ENCODE measurements at regions not wholly inside any gene's neighbourhood (a gene's known extent, or its start where the extent isn't known, plus 50 kb on each side); places are given as distances from the start of the nearest gene placed in this dataset.
A peak's percentile ranks its signal among the peaks of the same experiment; 100 is the strongest.

DNA sequence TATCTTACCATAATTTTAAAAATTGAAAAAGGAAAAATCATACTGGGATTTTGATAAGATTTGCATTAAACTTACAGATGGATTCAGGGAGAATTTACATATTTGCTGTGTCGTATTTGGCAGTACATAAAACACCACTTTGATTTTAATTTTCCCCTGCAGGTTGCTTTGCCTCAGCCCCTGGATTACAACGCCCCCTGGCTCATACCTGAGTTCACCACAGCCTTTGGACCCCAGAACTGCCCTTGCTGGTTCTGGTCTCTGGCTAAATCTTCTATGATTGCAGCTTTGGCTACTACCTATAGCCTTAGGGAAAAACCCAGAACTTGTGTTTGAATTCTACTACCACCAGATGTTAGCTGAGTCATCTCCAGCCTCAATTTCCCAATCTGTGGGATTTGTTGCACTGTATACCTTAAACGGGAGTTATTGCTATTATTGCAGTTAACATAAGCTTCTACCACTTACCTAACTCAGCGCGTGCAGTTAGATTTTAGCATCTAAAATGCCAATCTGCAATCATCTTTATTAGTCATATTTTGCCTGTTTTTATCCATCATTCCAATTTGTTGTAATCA, 315.7 kb upstream of the GADL1 start:
- Mint-ChIP-seq H3K27me3 (ENCODE audit: low read depth) (peaks cover 3% of the 10 kb centered on the region), H3K9me3 (peaks cover 12% of the 10 kb centered on the region), H3K4me1 (peaks cover 13% of the 10 kb centered on the region), H3K36me3 (no peaks in the 10 kb centered on the region), H3K4me3 (no peak overlapping the region), H3K27ac (no peak overlapping the region)
- TF ChIP-seq, protein P1, sequence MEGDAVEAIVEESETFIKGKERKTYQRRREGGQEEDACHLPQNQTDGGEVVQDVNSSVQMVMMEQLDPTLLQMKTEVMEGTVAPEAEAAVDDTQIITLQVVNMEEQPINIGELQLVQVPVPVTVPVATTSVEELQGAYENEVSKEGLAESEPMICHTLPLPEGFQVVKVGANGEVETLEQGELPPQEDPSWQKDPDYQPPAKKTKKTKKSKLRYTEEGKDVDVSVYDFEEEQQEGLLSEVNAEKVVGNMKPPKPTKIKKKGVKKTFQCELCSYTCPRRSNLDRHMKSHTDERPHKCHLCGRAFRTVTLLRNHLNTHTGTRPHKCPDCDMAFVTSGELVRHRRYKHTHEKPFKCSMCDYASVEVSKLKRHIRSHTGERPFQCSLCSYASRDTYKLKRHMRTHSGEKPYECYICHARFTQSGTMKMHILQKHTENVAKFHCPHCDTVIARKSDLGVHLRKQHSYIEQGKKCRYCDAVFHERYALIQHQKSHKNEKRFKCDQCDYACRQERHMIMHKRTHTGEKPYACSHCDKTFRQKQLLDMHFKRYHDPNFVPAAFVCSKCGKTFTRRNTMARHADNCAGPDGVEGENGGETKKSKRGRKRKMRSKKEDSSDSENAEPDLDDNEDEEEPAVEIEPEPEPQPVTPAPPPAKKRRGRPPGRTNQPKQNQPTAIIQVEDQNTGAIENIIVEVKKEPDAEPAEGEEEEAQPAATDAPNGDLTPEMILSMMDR (IDR thresholded peaks at IDR 0.05; ENCODE audit: unreplicated experiment) = no peak
- DNase-seq (ENCODE audit: low spot score in 2 of 2, unreplicated experiment in 2 of 2) = no peak

DNA sequence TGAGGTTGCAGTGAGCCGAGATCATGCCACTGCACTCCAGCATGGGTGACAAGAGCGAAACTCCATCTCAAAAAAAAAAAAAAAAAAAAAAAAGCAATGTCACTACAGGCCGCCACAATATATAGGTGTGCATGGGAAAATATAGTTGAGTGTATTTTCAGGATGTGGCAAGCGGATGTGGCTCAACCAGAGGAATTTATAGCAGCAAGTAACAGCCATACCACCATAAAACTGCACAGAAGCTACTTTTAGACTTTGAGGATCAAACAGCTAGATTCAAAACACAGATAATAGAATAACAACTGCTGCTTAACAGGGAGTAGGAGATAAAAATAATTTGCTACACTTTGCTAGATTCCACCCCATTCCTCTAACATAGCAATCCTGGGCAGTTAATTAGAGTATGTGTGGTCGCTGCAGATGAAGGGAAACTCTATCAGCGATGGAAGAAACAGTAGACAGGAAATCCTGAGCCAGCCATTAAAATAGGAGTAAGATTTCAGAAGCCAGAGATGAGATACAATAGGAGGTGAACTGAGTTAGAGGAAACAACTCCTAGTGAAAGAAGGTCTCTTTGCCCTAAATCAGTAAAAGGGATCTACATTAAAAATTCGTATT, 318.7 kb upstream of the STT3B start:
- H3K36me3 Mint-ChIP-seq = no peaks in the 10 kb centered on the region
- DNase-seq (ENCODE audit: low spot score in 2 of 2, unreplicated experiment in 2 of 2) = no peak
- H3K4me3 Mint-ChIP-seq = no peak overlapping the region
- H3K27ac Mint-ChIP-seq = no peak overlapping the region
- peaks cover 37% of the 10 kb centered on the region for H3K4me1 Mint-ChIP-seq
- peaks cover 5% of the 10 kb centered on the region for H3K27me3 Mint-ChIP-seq (ENCODE audit: low read depth)
- TF ChIP-seq, protein P1 (IDR thresholded peaks at IDR 0.05; ENCODE audit: unreplicated experiment) = no peak
- H3K9me3 Mint-ChIP-seq = peaks cover 6% of the 10 kb centered on the region

DNA sequence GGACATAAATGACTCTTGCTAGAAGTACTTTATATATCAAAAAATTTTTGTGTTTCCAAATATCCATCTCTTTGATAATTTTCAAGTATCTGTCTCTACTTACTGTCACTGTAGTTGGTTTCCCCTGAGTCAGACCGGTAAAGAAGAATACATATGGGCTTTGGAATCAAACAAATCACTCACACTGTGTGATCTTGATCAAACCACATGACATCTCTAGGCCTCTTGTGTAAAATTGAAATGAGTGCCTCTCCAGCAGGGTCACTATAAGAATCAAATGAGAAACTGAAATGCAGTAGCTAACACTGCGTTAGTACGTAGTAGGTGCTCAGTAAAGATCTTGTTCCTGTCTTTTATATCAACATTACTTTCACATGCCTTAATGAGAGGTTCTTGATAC, 314.6 kb upstream of the STT3B start:
- Mint-ChIP-seq H3K4me1 (peaks cover 51% of the 10 kb centered on the region), H3K27ac (no peak overlapping the region), H3K27me3 (ENCODE audit: low read depth) (peaks cover 2% of the 10 kb centered on the region), H3K4me3 (no peak overlapping the region), H3K9me3 (peaks cover 4% of the 10 kb centered on the region), H3K36me3 (no peaks in the 10 kb centered on the region)
- TF ChIP-seq, protein P1 (IDR thresholded peaks at IDR 0.05; ENCODE audit: unreplicated experiment) = no peak
- DNase-seq (ENCODE audit: low spot score in 2 of 2, unreplicated experiment in 2 of 2) = no peak

DNA sequence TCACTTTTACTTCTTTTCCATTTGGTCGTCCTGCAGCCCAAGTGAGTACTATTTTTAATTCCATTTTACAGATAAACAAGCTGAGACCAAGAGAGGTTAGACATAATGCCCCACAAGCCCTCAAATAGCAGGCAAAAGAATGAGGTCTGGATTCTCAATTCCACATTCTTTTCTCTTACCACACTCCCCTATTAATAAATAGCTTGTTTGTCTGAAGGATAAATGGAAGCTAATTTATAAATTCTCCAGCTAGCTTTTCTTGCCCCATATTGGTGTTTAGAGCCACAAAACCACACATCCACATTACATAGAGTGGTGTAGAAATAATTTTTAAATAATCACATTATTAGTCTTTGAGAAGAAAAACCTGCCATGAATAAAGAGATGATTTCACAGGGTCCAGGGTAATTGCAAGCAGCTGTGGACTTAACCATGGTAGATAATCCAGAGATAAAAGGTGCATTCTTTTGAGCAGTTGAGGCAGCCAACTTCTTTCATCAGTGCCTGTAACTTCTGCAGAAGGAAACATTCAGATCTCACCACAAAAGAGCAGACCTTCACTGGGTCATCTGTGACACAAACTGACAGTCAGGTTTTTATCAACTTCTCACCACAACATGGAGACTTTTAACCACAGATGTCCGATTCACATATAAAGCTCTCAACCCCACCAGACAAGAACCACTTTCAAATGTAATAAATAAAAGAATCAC, 313.4 kb upstream of the STT3B start:
- Mint-ChIP-seq H3K27ac (peak overlapping the region; percentile 80), H3K36me3 (no peaks in the 10 kb centered on the region), H3K4me3 (no peak overlapping the region), H3K9me3 (peaks cover 4% of the 10 kb centered on the region), H3K27me3 (ENCODE audit: low read depth) (peaks cover 2% of the 10 kb centered on the region), H3K4me1 (peaks cover 57% of the 10 kb centered on the region)
- DNase-seq (ENCODE audit: low spot score in 2 of 2, unreplicated experiment in 2 of 2) = no peak
- TF ChIP-seq, protein P1 (IDR thresholded peaks at IDR 0.05; ENCODE audit: unreplicated experiment) = no peak

DNA sequence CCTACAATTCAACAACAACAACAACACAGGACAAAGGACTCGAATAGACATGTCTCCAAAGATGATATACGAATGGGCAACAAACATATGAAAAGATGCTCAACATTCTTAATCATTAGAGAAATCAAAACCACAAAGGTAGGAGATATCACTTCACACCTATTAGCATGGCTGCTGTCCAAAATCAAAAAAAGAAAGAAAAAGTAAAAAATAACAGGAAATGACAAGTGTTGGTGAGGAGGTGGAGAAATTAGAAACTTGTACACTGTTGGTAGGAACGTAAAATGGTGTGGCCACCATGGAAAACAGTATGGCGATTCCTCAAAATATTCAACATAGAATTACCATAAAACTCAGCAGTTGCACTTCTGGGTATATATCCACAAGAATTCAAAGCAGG, 312.3 kb upstream of the STT3B start:
- Mint-ChIP-seq H3K27ac (no peak overlapping the region), H3K9me3 (peaks cover 4% of the 10 kb centered on the region), H3K27me3 (ENCODE audit: low read depth) (no peaks in the 10 kb centered on the region), H3K36me3 (no peaks in the 10 kb centered on the region), H3K4me1 (peaks cover 55% of the 10 kb centered on the region), H3K4me3 (no peak overlapping the region)
- TF ChIP-seq, protein P1 (IDR thresholded peaks at IDR 0.05; ENCODE audit: unreplicated experiment) = no peak
- no peak for DNase-seq (ENCODE audit: low spot score in 2 of 2, unreplicated experiment in 2 of 2)
